ENCODE measurements at regions not wholly inside any gene's neighbourhood (a gene's known extent, or its start where the extent isn't known, plus 50 kb on each side); places are given as distances from the start of the nearest gene placed in this dataset.
"Not testable (repeated sequence)": the region's sequence is repeated elsewhere in the genome, so short reads cannot be mapped to it uniquely, and the experiment has no call there.

DNA sequence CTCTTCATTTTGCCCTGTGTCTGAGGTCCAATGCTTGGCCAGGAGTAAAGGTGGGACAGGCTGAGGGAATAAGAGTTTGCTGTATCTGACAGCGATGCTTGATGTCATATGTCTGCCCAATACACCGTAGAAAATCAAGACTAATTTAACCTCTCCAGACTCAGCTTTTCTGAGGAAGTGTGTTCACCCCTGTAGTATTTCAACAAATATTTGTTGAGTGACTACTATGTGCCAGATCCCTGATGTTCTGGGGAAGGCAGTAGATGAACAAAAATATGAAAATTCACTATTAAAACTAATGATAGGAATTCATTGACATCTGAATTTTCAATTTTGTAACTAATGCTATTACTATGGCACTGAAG is 489.7 kb downstream of the EBF1 start:
- in situ Hi-C loops (cut with HindIII; ENCODE audit: low pct_unique_long_range_greater_than_20kb, low sequenced_read_pairs): no loop called here
- no peak for DNase-seq (ENCODE audit: low read depth, low spot score)

DNA sequence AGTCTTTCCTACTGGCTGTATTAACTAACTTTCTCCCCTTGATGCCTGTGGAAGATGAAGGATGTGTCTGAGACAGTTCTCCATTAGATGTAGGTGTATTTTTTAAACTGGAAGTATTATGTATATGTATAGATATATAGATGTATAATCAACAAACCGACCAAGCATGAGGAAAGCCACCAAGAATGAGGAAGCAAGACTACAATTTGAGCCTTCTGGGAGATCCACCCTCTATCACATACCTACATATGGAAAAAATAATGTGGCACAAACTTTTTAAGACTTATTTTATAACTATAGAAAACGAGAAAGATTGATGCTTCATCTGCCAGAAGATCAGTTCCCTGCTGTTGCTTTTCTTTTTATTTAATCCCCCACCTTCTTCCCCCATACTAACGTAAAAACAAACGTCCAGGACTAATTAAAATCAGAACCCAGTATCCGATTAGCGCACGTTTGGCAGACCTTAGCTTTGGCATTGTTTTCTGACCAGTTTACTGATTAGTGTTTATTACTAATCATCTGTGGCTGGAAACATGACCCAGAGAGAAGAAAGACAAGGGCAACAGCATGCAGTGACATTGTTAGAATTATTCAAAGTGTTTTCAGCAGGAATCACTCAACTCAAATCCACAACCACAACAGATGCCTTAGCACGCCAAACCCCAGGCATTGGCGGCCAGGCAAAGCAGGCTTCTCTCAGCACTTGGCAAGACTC is 490.2 kb downstream of the EBF1 start:
- no peak for DNase-seq (ENCODE audit: low read depth, low spot score)
- in situ Hi-C loops (cut with HindIII; ENCODE audit: low pct_unique_long_range_greater_than_20kb, low sequenced_read_pairs): no loop called here

DNA sequence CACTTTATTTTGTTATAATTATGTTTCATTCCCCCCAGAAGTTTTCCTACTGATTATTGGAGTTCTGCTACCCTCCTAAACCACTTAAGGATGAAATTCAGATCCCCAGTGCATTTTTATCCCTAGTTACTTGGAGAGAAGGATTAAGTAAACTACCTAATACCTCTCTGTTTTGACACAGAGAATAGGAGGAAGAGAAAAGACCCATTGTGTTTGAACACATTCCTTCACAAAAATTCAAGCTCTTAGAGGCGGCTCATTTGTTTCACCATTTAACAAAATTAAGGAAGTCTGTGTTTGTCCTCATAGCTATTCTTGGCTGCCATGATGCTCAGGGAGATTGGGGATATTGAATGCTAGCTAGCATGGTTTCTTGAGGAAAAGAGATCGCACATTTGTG is 492.6 kb downstream of the EBF1 start:
- in situ Hi-C loops (cut with HindIII; ENCODE audit: low pct_unique_long_range_greater_than_20kb, low sequenced_read_pairs): no loop called here
- DNase-seq (ENCODE audit: low read depth, low spot score): no peak

DNA sequence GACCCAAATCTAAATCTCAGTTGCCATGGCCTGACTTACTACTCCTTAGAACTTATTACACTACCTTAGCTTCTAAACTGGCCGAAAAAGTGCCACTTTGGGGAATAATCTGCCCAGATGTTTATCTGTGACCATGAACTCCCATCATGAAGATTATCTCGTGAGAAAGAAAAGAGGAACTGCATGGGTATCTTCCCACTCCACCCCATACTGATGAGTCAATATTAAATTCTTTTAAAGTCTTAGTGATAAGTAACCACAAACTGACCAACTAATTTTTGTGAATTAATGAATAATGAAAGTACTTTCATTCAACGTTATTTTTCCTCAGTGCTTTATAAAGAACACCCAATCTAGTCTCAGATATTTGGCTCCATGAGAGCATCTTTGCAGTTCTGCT is 493.5 kb downstream of the EBF1 start:
- in situ Hi-C loops (cut with HindIII; ENCODE audit: low pct_unique_long_range_greater_than_20kb, low sequenced_read_pairs): no loop called here

DNA sequence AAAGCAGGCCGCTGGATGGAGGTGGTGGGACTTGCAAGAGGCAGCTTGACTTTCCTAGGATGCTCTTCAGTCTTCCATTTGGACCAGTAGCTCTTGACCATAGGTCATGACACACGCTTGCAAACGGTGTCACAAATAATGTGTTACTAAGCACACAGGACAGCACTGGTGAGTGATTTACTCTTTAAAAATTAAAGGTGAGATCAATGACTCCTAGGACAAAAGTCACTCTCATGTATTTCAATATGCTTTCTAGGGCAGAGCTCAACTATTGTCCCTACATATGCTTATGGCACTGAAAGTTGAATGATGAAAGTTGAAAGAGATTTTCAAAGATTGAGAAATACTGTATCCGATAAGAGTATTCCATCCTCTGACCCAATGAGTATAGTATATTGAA is 496.7 kb downstream of the EBF1 start:
- DNase-seq (ENCODE audit: low read depth, low spot score): no peak
- in situ Hi-C loops (cut with HindIII; ENCODE audit: low pct_unique_long_range_greater_than_20kb, low sequenced_read_pairs): no loop called here

More for the DNA sequence above, 493.5 kb downstream of the EBF1 start:
- no peak for DNase-seq (ENCODE audit: low read depth, low spot score)

DNA sequence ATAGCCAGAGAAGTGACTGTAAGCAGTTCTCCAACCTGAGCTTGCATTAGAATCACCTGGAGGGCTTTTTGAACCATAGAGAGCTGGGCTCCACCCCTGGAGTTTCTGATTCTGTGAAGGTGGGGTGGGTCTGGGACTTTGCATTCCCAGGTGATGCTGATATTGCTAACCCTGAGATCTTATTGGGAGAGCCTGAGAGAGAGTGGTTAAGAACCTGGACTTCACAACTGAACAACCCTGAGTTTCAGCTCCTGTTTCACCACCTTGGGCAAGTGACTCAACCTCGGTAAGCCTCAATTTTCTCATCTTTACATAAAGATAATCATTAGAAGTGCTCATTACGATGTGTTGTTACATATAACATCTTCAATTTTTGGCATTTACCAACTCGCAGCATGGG is 498.6 kb downstream of the EBF1 start:
- no peak for DNase-seq (ENCODE audit: low read depth, low spot score)
- in situ Hi-C loops (cut with HindIII; ENCODE audit: low pct_unique_long_range_greater_than_20kb, low sequenced_read_pairs): no loop called here

DNA sequence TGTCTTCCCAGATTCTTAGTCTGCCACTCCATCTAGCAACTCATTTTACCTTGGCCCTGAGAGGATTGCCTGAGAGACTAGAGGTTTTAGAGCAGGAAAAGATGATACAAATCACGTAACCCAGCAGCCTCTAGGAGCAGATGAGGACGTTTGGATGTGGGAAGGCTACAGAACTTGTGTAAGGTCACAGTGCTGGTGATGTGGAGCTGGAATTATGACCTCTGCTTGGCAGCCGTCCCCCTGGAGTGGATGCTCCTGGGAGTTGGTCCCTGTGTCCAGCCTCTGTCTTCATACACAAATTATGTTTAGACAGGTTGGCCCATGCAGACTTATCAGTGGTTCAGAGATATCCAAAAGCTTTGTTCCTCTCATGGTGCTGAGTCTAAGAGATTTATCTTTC is 499.0 kb downstream of the EBF1 start:
- in situ Hi-C loops (cut with HindIII; ENCODE audit: low pct_unique_long_range_greater_than_20kb, low sequenced_read_pairs): no loop called here
- DNase-seq (ENCODE audit: low read depth, low spot score): no peak

GRCh38 chr5:158599157-158599556 is 500.6 kb downstream of the EBF1 start:
- DNase-seq (ENCODE audit: low read depth, low spot score): no peak
- in situ Hi-C loops (cut with HindIII; ENCODE audit: low pct_unique_long_range_greater_than_20kb, low sequenced_read_pairs): no loop called here

DNA sequence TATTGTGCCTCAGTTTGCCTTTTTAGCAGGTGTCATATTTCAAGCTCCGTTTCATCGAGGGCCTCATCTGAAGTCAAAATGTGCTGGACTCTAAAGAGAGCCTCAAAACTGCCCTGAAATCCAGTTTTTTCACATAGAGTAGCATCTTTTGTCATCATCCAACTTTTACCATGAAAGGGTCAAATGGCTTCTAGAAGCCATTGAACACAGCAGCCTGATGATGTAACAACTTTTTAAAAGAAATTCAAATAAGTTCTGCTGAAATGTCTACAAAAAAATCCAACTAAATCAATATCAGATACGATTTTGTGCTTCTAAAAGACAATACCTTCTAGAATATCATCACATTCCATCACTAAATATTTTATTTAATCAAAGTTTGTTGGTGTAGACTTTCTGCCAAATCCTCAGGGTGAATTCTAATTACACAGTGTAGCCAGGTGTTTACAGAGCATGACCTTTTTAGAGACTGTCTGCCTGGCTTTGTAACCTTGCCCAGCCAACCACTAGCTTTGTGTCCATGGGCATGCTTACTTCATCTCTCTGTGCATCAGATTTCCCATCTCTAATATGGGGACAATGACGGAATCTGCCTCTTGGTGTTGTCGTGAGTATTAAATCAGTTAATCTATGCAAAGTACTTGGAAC is 505.0 kb downstream of the EBF1 start:
- no peak for DNase-seq (ENCODE audit: low read depth, low spot score)
- in situ Hi-C loops (cut with HindIII; ENCODE audit: low pct_unique_long_range_greater_than_20kb, low sequenced_read_pairs): no loop called here

DNA sequence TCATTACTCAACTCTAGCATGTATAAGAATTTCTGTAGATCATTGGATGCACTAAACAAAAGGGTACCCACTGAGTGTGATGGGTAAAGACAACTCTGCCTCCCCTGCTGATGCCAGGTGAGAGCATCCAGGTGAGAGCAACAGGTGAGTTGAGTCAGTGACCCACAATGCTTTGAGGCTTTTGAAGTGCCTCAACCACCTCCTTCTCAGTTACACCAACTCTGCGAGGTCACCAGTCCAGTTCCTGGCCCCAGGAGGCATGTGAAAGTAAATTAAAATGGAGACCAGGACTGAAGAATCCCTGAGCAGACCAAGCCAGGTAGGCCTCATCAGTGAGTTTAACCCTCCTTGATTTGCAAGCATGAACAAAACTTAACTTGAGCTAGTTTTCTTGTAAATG is 505.8 kb downstream of the EBF1 start:
- in situ Hi-C loops (cut with HindIII; ENCODE audit: low pct_unique_long_range_greater_than_20kb, low sequenced_read_pairs): no loop called here
- no peak for DNase-seq (ENCODE audit: low read depth, low spot score)

- in situ Hi-C loops (cut with HindIII; ENCODE audit: low pct_unique_long_range_greater_than_20kb, low sequenced_read_pairs): no loop called here
- DNase-seq (ENCODE audit: low read depth, low spot score): no peak
Observed at GRCh38 chr5:158591301-158591863, 508.3 kb downstream of the EBF1 start.

DNA sequence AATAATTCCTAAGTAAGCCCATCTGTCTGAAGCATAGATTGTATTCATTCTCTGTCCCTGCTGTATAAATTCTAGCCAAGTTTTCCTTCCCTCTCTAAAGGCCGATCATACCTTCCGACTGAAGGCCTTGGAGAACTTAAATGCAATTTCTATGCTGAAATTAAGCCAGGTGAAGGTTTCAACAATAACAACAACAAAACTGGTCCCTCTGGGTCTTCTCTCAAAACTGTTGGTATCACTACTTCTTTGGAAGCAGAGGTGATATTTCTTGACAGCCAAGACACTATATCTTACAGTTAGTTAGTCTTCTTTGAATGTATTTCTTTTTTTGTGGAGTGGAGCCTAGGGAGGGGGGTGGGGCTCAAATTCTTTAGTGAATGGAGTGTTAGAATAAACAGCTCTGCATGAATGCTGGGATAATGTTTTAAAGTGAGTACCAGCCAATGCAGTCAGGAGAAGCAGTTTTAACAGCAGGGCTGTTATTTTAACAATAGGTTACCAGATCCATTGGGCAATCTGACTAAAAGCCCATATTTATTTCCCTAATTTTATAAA is 508.9 kb downstream of the EBF1 start:
- in situ Hi-C loops (cut with HindIII; ENCODE audit: low pct_unique_long_range_greater_than_20kb, low sequenced_read_pairs): no loop called here
- DNase-seq (ENCODE audit: low read depth, low spot score): no peak

DNA sequence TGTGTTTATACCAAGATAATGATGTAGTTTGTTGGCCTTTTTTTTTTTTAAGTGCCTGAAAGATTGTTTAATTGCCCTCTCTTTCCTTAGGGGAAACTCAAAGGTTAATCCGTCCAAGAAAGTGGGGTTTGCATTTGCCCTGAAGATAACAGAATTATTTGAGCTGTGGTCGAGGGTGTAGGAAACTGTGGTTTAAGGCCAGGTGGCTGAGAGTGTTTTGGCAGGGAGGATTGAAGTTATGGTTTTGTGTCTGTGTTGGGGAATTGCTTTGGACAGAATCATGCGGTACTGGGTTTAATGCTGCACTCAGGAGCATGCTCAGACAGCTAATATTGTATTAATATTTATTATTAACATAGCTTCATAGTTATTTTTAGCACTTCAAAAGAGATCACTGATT is 509.8 kb downstream of the EBF1 start:
- in situ Hi-C loops (cut with HindIII; ENCODE audit: low pct_unique_long_range_greater_than_20kb, low sequenced_read_pairs): no loop called here
- DNase-seq (ENCODE audit: low read depth, low spot score): no peak

DNA sequence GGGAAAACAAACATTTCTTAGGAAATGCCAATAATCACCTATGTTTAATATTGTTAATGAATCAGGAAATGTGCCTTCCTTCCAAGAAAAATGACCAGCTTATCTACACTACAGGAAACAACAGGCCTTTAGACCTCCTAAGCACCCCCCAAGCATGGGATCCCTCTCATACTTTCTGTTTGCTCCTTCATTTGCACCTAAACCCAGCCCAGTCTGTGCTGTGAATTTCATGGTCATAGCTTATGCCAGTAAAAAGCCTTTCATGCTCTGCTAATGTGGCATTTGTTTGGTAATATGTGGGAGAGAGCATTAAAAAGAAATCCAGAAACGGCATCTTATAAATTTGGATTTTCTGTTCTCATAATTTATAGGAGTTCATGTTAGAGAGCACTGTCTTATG is 511.1 kb downstream of the EBF1 start:
- DNase-seq (ENCODE audit: low read depth, low spot score): no peak
- in situ Hi-C loops (cut with HindIII; ENCODE audit: low pct_unique_long_range_greater_than_20kb, low sequenced_read_pairs): no loop called here

GRCh38 chr5:158586054-158586453 is 513.7 kb downstream of the EBF1 start:
- in situ Hi-C loops (cut with HindIII; ENCODE audit: low pct_unique_long_range_greater_than_20kb, low sequenced_read_pairs): no loop called here
- DNase-seq (ENCODE audit: low read depth, low spot score): no peak

GRCh38 chr5:158582669-158583068 is 517.0 kb downstream of the EBF1 start:
- in situ Hi-C loops (cut with HindIII; ENCODE audit: low pct_unique_long_range_greater_than_20kb, low sequenced_read_pairs); DNase-seq (ENCODE audit: low read depth, low spot score): not testable (repeated sequence)

- in situ Hi-C loops (cut with HindIII; ENCODE audit: low pct_unique_long_range_greater_than_20kb, low sequenced_read_pairs): no loop called here
- no peak for DNase-seq (ENCODE audit: low read depth, low spot score)
Observed at GRCh38 chr5:158573829-158574228, 525.9 kb downstream of the EBF1 start.

- no peak for DNase-seq (ENCODE audit: low read depth, low spot score)
Observed at GRCh38 chr5:158570502-158570901, 529.2 kb downstream of the EBF1 start.

DNA sequence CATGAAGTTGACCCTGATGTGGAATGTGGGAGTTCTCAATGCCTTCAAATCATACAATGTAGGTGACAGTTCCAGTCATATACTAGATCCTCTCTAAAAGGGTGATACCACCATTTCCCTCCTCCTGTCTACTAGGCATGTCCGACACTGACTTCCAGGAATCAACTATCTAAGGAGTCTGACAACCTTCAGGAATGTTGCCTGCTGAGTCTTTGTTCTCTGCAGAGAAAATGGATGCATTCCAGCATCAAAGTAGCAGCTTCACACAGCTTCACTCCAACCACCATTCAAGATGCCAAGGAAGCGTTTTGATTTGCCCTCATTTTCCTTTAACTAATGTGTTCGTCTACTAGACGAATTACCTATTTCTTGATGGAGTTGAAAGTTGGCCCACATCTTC is 530.2 kb downstream of the EBF1 start:
- in situ Hi-C loops (cut with HindIII; ENCODE audit: low pct_unique_long_range_greater_than_20kb, low sequenced_read_pairs): no loop called here
- no peak for DNase-seq (ENCODE audit: low read depth, low spot score)

More at GRCh38 chr5:158570502-158570901, 529.2 kb downstream of the EBF1 start:
- in situ Hi-C loops (cut with HindIII; ENCODE audit: low pct_unique_long_range_greater_than_20kb, low sequenced_read_pairs): no loop called here

Measured in SK-MEL-5 (cell line).